Endothelial cell of umbilical vein (primary cell): ENCODE measurements at regions not wholly inside any gene's neighbourhood (a gene's known extent, or its start where the extent isn't known, plus 50 kb on each side); places are given as distances from the start of the nearest gene placed in this dataset.

Experiments
- BruUV-seq: library from RNA; stranded (reverse); fragments of 400-500 nt; replicated peaks from 2 replicates; lab custom pipeline; 2021; lab: Mats Ljungman, UMichigan
- CTCF ChIA-PET: fragments of 300-600, 350-600 bp; sonication (Branson Sonifier 250); formaldehyde crosslinking; loops from one replicate; lab custom pipeline; 2021; ENCODE audit warnings: antibody characterized with exemption, inconsistent platforms; lab: Charles Lee
- POLR2A ChIA-PET: fragments of 300-600, 350-600 bp; sonication (Branson Sonifier 250); formaldehyde crosslinking; loops from one replicate; lab custom pipeline; 2021; ENCODE audit warnings: antibody characterized with exemption, inconsistent platforms; lab: Charles Lee
- DNase-seq: peaks from one replicate; pipeline ENCODE4 v3.0.0-alpha.2; 2011; ENCODE audit warnings: low read depth, low spot score
- FAIRE-seq: peaks from 2 replicates; lab custom pipeline; 2011; peaks lifted over from hg19 to GRCh38; lab: Jason Lieb, UNC
- H2AFZ ChIP-seq: 2 replicates; pipeline ENCODE4 v1.6.0; 2012; ENCODE audit warnings: low read depth, low read length, control low read depth, inconsistent platforms
- H3K27ac ChIP-seq: 2 replicates; pipeline ENCODE4 v1.5.1; 2011; ENCODE audit warnings: low read depth, mild to moderate bottlenecking, control low read depth, low read length, moderate library complexity; ENCODE audit not compliant: insufficient read depth
- H3K27me3 ChIP-seq, 2 experiments: 2 replicates each; pipeline versions ENCODE4 v1.6.0 to v1.6.1; 2011; ENCODE audit warnings: low read length in 2 of 2, mixed read lengths in 1 of 2; ENCODE audit not compliant: control insufficient read depth in 2 of 2, insufficient read depth in 2 of 2
- H3K36me3 ChIP-seq, 2 experiments: 2 replicates in 1 of 2; 3 replicates in 1 of 2; pipeline ENCODE4 v1.5.1; 2011; ENCODE audit warnings: low read length in 2 of 2, mild to moderate bottlenecking in 1 of 2, moderate library complexity in 1 of 2; ENCODE audit not compliant: control insufficient read depth in 2 of 2, insufficient read depth in 2 of 2; ENCODE audit errors: extremely low read depth in 1 of 2
- H3K4me1 ChIP-seq: 3 replicates; pipeline ENCODE4 v1.5.1; 2011; ENCODE audit warnings: mild to moderate bottlenecking, low read length; ENCODE audit not compliant: control insufficient read depth, insufficient read depth; ENCODE audit errors: extremely low read depth
- H3K4me2 ChIP-seq: 2 replicates; pipeline ENCODE4 v1.6.1; 2011; ENCODE audit warnings: low read length, control low read depth, mixed read lengths; ENCODE audit not compliant: insufficient read depth
- H3K4me3 ChIP-seq, 3 experiments: fragments of 200-600 bp in 1 of 3; sonication (generic), shearing (Covaris generic) in 1 of 3; replicated peaks in 1 of 3; 2 replicates each; pipeline ENCODE4 v1.5.1; 2011 to 2016; ENCODE audit warnings: control low read depth in 3 of 3, low read length in 3 of 3, mild to moderate bottlenecking in 2 of 3, inconsistent platforms in 1 of 3, low read depth in 1 of 3, moderate library complexity in 1 of 3; ENCODE audit not compliant: insufficient read depth in 1 of 3
- H3K79me2 ChIP-seq: 2 replicates; pipeline ENCODE4 v1.6.0; 2012; ENCODE audit warnings: low read length, inconsistent platforms; ENCODE audit not compliant: control insufficient read depth, insufficient read depth
- H3K9ac ChIP-seq: replicated peaks from 2 replicates; pipeline ENCODE3; 2011; ENCODE audit warnings: low read length, control low read depth; ENCODE audit not compliant: insufficient read depth; ENCODE audit errors: extremely low read depth
- H3K9me1 ChIP-seq: replicated peaks from 3 replicates; pipeline ENCODE4 v1.6.0; 2011; ENCODE audit warnings: mild to moderate bottlenecking, low read length; ENCODE audit not compliant: control insufficient read depth, insufficient read depth; ENCODE audit errors: extremely low read depth
- H3K9me3 ChIP-seq: replicated peaks from 2 replicates; pipeline ENCODE4 v1.5.1; 2012; ENCODE audit warnings: low read length, inconsistent platforms; ENCODE audit not compliant: control insufficient read depth, insufficient read depth
- H4K20me1 ChIP-seq: replicated peaks from 2 replicates; pipeline ENCODE3; 2011; ENCODE audit warnings: mild to moderate bottlenecking, low read length; ENCODE audit not compliant: control insufficient read depth, insufficient read depth; ENCODE audit errors: extremely low read depth
- EZH2 ChIP-seq: IDR thresholded peaks from 2 replicates; pipeline ENCODE4 v1.6.1; 2012; ENCODE audit warnings: borderline replicate concordance, low read depth, mild to moderate bottlenecking, moderate library complexity, low read length, inconsistent platforms; ENCODE audit not compliant: severe bottlenecking
- FOS ChIP-seq: IDR thresholded peaks from 2 replicates; pipeline ENCODE4 v1.6.1; 2011; ENCODE audit warnings: mild to moderate bottlenecking, low read length, moderate library complexity, borderline replicate concordance; ENCODE audit not compliant: insufficient read depth
- GATA2 ChIP-seq: IDR thresholded peaks from 2 replicates; pipeline ENCODE4 v1.7.0; 2011; ENCODE audit warnings: low read depth, mild to moderate bottlenecking, moderate library complexity, mixed read lengths, low read length; ENCODE audit not compliant: insufficient read length, insufficient read depth
- JUN ChIP-seq: IDR thresholded peaks from 2 replicates; pipeline ENCODE4 v1.6.1; 2011; ENCODE audit warnings: borderline replicate concordance, low read depth; ENCODE audit not compliant: insufficient read length, insufficient read depth
- MAX ChIP-seq: IDR thresholded peaks from 2 replicates; pipeline ENCODE4 v1.6.1; 2011; ENCODE audit not compliant: insufficient read depth, insufficient read length
- MYC ChIP-seq: IDR thresholded peaks from one replicate; pipeline ENCODE4 v1.6.1; 2011; ENCODE audit warnings: mild to moderate bottlenecking, low read depth, low read length
- POLR2A ChIP-seq: IDR thresholded peaks from 2 replicates; pipeline ENCODE4 v1.6.1; 2012; ENCODE audit warnings: low read depth, mild to moderate bottlenecking, control low read depth, low read length
- POLR2AphosphoS5 ChIP-seq: IDR thresholded peaks from 2 replicates; pipeline ENCODE4 v1.6.1; 2012; ENCODE audit warnings: low read depth, mild to moderate bottlenecking, control low read depth, low read length, moderate library complexity; ENCODE audit not compliant: insufficient read depth
- dilution Hi-C: fragments of 300-500 bp; cut with MboI; formaldehyde crosslinking; loops from one replicate; pipeline ENCODE4 v1.15.0; 2019; ENCODE audit warnings: low sequenced_read_pairs; ENCODE audit not compliant: extremely low pct_ligation_motif_present
- intact Hi-C: fragments of 100-400 bp; cut with micrococcal nuclease; formaldehyde crosslinking; loops from one replicate; pipeline ENCODE4 v1.10.0; 2022
- TF ChIP-seq, protein P1 (sequence below), 2 donors: IDR thresholded peaks; 1 replicate in 1 of 2; 2 replicates in 1 of 2; pipeline ENCODE4 v1.5.1; 2011; ENCODE audit warnings: low read length in 2 of 2, mild to moderate bottlenecking in 2 of 2, moderate library complexity in 2 of 2, control low read depth in 1 of 2, inconsistent platforms in 1 of 2, low read depth in 1 of 2; ENCODE audit not compliant: insufficient read depth in 1 of 2; ENCODE audit errors: extremely low read depth in 1 of 2

DNA sequence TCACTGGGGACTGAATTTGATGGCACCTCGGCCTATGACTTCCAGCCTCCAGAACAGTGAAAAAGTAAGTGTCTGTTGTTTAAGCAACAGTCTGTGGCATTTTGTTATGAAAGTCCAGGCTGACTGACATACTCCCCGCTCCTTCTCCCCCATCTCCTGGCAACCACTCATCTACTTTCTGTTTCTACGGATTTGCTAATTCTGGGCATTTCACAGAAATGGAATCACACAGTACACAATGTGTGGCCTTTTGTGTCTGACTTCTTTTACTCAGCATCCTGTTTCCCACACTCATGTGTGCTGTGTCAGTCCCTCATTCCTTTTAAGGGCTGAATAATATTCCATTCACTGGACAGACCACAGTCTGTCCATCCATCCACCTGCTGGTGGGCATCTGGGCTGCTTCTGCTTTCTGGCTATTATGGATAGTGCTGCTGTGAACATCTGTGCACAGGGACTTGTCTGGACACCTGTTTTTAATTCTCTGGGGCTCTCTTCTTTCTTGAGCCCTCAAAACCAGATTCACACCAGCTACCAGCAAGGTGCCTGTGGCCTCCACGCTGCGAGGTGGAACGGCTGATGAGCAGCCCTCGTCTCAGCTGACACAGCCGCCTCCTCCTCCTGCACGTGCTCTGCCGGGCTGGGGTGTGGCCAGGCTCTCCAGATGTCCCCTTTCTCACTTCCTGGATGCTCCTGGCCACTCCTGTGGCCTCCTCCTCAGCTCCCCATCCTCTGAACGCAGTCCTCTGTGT, 333.1 kb downstream of the CTTN start:
- intact Hi-C loops (no loop called here), dilution Hi-C loops (no loop called here)
- ChIA-PET CTCF (no interaction called here), POLR2A (no interaction called here)
- Histone ChIP-seq H3K9me3 (no peaks in the 10 kb centered on the region), H4K20me1 (no peaks in the 10 kb centered on the region), H3K4me1 (no peaks in the 10 kb centered on the region), H3K27ac (no peak overlapping the region), H2AFZ (no peak overlapping the region), H3K9me1 (no peaks in the 10 kb centered on the region), H3K4me2 (no peak overlapping the region), H3K36me3 (no peaks in the 10 kb centered on the region), H3K27me3 (no peaks in the 10 kb centered on the region), H3K79me2 (no peaks in the 10 kb centered on the region), H3K9ac (no peak overlapping the region), H3K4me3 (no peak overlapping the region)
- TF ChIP-seq POLR2A (no peak), JUN (no peak), GATA2 (no peak), POLR2AphosphoS5 (no peak), MAX (no peak), MYC (no peak), EZH2 (no peak), FOS (no peak)
- TF ChIP-seq, protein P1, sequence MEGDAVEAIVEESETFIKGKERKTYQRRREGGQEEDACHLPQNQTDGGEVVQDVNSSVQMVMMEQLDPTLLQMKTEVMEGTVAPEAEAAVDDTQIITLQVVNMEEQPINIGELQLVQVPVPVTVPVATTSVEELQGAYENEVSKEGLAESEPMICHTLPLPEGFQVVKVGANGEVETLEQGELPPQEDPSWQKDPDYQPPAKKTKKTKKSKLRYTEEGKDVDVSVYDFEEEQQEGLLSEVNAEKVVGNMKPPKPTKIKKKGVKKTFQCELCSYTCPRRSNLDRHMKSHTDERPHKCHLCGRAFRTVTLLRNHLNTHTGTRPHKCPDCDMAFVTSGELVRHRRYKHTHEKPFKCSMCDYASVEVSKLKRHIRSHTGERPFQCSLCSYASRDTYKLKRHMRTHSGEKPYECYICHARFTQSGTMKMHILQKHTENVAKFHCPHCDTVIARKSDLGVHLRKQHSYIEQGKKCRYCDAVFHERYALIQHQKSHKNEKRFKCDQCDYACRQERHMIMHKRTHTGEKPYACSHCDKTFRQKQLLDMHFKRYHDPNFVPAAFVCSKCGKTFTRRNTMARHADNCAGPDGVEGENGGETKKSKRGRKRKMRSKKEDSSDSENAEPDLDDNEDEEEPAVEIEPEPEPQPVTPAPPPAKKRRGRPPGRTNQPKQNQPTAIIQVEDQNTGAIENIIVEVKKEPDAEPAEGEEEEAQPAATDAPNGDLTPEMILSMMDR (IDR thresholded peaks at IDR 0.05; ENCODE audit: extremely low read depth in 1 of 2, insufficient read depth in 1 of 2, low read depth in 1 of 2, low read length in 2 of 2) = no peak
- no TSS peak for BruUV-seq
- FAIRE-seq (no peak), DNase-seq (no peak)
